ENCODE measurements at regions not wholly inside any gene's neighbourhood (a gene's known extent, or its start where the extent isn't known, plus 50 kb on each side); places are given as distances from the start of the nearest gene placed in this dataset.

DNA sequence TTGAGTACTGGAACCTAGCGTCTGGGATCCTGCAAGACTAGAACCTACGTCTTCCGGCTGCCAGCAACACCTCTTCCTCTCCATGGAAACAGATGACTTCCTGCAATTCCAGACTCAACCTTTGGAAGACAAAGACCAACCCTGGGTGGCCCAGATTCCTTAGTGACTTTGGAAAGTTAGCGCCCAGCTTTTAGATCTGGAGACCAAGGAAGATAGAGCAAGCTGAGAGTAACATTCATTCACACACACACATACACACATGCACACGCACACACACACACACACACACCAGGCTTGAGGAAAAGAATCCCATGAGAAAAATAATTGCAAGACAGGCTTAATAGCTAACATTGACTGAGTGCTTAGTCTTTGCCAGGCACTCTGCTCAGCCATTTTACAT lies 788.9 kb downstream of the UQCRFS1 start:
- no peak for DNase-seq

DNA sequence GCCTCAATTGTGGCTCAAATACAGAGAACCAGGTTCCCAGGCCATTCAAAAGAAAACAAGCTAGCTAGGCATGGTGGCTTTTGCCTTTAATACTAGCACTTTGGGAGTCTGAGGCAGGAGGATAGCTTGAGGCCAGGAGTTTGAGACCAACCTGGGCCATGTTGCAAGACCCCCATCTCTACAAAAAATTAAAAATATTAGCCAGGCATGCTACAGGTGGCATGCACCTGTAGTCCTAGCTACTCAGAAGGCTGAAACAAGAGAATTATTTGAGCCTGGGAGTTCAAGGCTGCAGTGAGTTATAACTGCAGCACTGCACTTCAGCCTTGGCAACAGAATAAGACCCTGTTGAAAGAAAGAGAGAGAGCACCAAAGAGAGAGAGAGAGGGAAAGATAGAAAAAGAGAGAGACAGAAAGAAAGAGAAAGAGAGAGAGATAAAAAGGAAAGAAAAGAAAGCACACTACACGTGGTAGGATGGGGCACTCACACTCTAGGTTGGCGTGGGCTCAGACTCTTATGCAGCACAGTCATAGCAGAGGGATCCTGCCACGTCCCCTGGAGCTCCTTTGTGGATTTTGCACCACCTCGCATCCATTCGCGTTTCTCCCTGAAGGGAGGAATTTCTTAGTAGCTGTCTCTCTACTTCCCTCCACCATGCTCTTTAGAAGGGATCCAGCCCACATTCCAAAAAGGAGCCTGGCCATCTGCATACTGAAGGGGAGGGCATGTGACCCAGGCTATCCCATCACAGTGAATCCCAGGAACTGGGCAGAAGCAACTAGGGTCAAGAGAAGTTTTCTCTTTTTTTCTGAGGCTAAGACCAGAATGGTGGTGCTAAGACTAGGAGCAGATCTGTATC lies 789.9 kb downstream of the UQCRFS1 start:
- DNase-seq: no peak

DNA sequence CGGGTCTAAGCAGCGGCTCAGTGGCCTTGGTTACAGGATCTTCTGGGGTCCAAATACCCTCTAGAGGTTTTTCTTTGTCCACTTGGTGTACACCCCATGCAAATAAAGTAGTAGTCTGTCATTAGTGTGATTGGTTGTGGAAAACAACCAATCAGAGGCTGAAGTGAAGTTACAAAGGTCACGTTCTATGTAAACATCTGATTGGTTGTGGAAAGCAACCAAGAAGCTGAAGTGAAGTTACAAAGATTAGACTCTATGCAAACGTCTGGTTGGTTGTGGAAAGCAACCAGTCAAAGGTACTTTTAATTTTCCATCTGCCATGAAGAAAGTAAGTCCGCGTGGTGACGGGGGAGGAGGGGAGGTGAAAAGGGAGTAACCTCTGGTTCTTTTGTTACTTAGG lies 790.9 kb downstream of the UQCRFS1 start:
- DNase-seq: no peak

DNA sequence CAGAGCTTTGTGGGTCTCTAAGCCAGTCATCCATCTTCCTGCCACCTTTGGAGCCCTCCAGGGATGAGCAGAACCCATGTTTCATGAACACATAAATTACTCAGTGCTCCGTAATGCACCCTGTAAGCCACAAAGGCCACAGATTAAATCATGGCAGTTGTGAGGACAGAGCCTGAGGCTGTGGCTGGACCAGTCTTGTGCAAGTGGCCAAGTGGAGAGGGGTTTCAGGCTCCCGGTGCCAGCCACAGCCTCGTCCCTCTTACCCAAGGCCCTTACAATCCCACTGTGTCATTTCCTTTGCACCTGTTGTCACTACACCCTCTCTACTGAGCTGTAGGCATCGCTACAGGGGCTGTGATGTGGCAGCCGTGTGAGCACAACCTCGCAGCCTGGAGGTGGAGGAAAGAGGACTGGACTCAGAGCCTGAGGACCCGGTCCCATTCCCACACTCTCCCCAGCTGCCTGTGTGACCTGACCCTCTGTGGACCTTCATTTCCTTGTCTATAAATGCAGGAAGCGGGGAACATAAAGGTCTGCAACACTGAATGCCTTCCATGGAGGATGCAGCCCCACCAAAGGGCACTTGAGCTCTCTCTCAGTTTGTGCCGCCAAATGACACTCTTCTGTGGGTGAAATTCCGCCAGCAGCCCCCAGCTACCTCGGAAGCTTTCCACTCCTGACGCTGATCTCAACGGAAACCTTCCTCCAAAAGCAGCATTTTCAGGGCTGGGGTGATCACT lies 792.0 kb downstream of the UQCRFS1 start:
- DNase-seq: no peak

DNA sequence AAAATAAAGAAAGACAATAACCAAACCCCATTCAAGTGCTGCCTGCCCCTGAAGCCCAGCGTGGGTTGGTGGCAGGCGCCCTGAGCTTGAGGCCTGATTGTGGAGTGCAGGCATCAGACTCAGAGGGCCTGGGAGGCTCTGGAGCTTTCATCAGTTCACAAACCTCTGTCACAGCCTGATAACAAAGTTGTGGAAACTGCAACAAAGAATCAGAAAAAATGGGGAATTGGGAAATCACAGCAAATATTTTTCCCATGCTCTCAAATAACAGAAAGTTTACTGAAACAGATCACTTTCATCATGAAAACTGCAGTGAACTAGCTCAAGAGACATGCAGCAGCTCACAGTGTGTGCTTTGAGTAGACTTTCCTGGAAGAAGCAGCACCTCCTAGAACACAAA lies 793.6 kb downstream of the UQCRFS1 start:
- DNase-seq: no peak

DNA sequence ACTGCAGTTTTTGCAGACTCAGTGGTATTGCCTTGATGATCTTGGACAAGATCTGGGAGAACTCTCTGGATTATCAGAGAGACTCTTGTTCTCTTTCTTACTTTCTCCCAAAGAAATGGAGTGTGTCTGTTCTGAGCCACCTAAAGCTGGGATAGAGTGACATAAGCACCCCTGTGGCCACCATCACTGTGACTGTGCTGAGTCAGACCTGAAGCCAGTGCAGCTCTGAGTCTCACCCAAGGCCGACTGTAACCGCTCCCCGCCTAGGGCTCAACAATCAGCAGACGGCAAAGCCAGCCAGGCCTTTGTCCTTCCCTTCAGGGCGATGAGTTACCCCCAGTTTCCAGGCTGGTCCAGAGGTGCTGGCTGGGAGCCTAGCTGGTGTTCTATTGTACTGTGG lies 795.6 kb downstream of the UQCRFS1 start:
- DNase-seq: no peak

DNA sequence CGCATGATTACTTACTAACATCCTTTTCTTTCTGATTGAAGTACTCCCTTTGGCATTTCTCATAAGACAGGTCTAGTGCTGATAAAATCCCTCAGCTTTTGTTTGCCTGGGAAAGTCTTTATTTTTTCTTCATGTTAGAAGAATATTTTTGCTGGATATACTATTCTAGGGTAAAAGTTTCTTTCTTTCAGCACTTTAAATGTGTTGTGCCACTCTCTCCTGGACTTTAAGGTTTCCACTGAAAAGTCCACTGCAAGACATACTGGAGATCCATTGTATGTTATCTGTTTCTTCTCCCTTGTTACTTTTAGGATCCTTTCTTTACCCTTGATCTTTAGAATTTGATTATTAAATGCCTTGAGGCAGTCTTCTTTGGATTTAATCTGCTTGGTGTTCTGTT lies 796.7 kb downstream of the UQCRFS1 start:
- no peak for DNase-seq

DNA sequence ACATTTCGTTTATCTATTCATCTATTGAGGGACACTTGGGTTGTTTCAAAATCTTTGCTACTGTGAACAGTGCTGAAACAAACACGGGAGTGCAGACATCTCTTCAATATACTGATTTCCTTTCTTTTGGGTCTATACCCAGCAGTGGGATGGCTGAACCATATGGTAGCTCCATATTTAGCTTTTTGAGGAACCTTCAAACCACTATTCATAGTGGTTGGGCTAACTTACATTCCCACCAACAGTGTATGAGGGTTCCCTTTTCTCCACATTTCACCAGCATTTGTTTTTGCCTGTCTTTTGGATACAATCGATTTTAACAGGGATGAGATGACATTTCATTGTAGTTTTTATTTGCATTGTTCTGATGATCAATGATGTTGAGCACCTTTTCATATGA lies 798.2 kb downstream of the UQCRFS1 start:
- no peak for DNase-seq

DNA sequence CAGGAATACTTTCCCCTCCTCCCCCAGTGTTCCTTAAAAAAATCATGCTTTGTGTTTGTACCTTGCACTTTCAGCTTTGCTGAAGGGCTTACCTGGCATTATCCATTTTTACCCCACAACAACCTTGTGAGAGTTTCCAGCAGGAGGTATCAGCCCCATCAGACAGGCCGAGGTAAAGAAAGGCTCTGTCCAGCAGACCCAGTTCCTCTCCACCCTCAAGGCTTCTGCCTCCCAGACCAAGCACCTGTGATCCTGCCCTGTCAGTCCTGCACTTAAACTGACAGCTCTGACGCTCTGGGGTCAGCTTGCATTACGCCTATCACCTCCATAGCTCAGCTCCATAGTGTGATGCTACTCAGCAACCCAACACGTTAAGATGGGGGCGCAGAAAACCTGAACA lies 803.1 kb downstream of the UQCRFS1 start:
- no peak for DNase-seq

DNA sequence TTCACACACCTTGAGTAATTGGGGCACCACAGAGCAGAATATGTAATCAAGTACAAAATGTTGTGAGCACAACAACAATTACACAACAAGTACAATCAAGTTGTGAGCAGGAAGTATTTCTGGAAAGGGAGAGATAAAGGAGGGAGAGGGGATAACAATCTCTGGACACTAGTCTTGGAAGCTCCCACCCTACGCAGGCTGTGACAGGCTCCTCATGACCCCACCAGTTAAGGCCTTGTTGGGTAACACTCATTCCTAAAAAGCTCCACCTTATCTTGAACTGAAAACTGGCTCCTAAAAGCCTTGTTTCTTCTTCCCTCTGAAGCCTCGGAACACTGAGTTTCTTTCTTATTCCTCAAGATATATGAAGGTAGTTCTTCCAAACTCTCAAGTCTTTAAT lies 806.0 kb downstream of the UQCRFS1 start:
- no peak for DNase-seq

DNA sequence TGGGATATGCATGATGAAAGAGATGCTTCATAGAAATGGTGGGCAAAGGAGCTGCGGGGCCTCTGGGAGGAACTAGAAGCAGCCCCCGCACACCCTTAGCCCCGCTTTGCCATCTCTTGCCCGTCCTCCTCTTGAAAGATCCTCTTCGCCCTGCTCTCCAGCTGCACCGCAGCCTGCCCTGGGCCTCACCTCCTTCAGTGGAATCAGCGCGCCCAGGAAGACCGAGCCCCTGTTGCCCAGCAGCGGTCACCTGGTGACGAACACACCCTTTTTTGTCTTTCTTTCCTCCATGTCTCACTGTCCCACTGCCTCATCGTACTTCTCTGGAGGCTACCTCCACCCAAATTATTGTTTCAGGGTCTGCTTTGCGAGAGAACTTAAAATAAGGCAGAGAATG lies 807.6 kb downstream of the UQCRFS1 start:
- DNase-seq: no peak

DNA sequence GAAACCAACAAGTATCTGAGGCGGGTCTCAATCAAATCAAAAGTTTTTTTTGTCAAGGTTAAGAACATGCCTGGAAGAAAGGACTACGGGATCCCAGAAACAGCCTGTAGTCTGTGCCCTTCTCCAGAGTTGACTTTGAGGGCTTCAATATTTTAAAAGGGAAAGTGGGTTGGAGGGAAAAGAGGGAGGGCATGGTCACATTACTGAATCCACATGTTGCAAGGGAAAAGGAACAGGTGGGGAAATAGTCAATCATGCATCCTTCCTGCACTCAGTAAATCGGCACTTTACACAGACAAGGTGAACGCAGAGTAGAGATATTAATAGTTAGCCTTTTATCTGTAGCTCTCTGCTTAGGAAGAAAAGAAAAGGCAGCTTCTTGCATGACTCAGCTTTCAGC lies 808.5 kb downstream of the UQCRFS1 start:
- no peak for DNase-seq

DNA sequence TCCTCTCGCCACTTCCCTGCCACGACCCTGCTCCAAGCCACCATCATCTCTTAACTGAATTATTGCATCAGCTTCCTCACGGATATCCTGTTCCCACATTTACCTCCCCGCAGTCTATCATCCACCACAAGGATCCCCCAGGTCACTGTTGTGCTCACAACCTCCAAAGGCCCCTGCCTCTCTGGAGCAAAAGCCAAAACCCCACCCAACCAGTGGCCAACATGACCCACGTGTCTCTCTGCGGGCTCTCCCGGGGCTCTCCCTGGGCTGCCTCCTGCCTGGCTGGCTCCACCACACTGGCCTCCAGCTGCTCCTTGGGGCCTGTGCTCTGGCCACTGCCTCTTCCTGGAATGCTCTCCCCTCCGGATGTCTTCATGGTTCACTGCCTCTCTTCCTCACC lies 809.3 kb downstream of the UQCRFS1 start:
- DNase-seq: no peak

DNA sequence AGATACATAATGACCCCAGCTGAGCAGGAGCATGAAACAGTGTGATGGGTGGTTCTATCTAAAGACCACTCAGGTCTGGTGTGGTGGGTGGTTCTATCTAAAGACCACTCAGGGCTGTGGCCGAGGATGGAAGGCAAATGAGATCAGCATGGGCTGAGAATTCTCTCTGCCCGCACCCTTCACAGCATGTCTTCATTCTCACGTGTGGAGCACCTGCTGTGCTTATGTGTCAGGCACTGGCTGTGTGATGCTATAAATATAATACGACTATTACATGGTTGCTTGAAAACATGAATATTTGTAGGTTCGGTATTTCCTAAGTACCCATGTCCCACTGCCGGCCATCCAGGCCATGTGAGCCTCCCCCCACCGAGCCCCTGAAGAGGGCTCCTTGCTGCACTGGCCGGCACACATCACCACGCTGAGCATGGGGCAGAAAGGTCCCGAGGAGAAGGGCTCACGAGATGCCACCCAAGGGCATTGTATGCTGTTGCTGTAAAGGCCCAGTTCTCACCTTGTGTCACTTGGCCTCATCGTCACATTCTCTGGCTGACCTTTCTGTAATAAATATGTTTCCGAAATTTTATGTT lies 810.2 kb downstream of the UQCRFS1 start:
- DNase-seq: no peak

DNA sequence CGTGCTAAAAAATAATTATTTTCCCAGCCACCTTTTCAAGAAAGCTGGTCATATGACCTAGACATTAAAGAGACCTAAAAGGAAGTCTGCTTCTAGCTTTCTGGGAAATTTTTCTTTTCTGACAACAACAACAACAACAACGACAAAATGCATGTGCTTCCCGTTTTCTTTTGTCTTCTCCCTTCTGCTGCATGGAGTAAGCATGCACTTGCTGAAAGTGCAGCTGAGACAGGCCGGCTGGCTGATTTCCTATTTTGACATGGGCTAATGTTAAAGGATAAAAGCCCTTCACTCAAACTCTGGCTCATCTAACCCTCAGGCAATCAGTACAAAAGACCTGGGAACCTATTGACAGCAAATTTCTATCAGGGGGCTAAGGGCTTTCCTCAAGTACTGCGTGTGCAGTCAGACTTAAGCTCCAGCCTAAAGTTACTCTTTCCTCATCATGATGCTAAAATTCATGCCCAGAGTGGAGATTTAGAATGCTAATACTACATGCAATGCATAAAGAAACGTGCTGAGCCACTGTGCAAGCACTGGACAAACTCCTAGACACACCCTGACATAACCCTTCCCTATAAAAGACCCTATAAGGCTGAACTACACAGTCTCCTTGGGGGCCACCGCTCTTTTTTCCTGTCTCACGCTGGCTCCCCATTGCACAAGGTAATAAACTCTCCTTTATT lies 811.1 kb downstream of the UQCRFS1 start:
- DNase-seq: no peak

DNA sequence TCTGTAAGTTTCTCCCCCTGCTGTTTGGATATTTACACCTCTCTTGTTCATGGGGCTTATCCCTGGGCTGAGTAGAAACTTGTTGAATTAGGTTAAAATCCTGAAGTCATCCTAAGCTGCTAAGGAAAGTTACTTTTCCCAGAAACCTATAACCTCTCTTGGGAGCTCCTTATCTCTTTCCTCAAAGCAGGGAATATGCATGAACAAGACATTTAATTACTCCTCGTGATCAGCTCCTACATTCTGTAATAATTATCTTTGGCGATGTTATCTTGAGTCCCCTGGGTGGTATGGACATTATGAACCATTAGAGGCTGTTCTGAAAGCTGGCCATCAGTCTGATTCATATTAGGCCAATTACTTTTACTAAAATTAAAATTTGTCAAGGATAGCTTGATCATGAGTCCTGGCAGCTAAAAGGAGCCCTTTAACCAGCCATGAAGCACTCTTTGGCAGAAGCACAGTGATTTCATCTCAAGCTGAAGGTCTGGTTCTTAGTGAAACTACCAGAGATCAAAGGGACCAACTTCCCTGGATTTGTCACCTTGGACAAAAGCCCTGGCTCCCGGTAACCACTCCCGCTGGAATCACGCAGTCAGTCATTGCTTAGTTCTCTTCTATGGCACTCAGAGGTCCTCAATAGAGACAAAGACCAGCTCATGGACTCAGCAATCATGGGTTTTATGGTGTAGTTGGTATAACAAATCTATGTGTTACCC lies 811.8 kb downstream of the UQCRFS1 start:
- no peak for DNase-seq

DNA sequence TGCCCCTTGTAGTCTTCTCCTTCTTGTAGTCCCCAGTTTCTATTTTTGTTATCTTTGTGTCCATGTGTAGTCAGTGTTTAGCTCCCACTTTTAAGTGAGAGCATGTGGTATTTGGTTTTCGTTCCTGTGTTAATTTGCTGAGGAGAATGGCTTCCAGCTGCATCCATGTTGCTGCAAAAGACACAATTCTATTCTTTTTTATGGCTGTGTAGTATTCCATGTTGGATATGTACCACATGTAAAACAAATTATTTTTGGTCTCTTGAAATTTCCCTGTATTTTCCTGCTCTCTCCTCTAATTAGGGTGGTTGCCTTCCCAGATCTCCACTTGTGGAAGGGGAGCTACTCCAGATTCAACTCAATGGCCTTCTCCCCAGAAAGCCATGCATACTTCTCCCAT lies 813.8 kb downstream of the UQCRFS1 start:
- no peak for DNase-seq

DNA sequence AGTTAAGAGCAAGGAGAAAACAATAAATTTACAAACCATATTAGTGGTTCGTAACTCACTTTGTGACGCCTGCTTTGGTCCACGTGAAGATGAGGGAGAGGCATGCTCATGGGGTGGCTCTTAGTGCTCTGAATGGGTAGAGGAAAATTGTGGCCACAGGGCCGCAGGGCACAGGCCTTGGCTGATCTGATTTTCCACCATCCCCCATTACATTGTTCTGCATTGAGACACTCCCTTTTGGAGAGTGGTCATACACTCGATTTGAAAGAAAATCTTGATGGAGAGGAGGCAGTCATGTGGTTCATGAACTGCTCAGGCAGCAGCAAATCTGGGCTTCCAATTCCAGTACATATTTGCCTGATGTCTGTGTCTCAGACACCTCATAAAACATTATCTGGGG lies 815.2 kb downstream of the UQCRFS1 start:
- DNase-seq: no peak

DNA sequence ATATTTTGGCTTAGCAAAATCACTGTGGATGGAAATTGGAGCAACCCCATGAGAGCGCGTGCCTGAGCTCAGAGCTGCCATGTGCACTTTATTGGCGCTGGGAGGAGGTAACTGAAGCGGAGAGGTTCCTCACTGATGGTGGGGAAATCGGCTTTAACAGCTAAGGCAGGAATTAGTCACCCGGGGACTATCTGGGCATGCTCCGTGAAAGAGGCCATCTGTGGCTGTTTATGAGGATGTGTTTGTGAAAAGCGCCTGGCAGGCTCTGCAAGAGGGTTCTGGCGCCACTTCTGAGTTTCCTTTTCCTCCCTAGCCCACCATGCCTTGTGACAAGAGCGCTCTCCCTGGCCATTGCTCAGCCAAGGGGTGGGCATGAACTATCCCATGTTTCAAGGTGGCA lies 815.6 kb downstream of the UQCRFS1 start:
- no peak for DNase-seq

DNA sequence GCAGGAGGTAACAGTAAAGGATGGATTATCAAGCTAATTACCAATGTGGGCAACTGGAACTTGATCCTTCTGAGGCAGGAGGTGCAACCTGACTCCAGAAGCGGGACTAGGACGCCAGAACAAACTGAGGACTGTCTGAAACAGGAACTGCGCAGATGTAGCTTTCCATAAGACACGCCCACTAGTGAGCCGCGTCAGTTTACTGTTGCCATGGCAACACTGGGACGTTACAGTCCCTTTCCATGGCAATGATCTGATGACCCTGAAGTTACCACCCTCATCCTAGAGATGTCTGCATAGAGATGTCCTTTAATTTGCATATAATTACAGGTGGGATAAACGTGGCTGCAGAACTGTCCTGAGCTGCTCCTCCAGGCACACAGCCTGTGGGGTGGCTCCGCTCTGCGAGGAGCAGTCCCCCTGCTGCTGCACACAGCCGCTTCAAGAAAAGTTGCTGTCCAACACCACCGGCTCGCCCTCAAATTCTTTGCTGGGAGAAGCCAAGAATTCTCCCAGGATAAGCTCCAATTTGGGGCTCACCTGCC lies 816.6 kb downstream of the UQCRFS1 start:
- DNase-seq: no peak

DNA sequence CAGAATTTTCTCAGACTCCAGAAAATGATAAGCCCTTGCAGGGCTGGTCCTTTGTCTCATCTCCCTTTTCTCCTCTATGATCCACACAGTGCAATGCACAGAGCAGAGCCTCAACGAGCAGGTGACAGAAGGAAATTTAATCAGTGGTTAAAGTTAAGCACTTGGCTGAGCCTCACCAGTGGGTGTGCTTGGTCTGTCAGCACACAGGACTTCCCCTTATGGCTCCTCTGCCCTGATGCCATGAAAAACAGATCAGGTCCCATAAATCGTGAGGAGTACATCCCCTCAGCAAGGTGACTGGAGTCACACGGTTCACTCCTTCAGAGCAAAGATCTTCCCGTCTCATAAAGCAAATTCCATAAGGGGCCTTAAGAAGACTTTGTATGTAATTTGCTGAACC lies 818.2 kb downstream of the UQCRFS1 start:
- no peak for DNase-seq

DNA sequence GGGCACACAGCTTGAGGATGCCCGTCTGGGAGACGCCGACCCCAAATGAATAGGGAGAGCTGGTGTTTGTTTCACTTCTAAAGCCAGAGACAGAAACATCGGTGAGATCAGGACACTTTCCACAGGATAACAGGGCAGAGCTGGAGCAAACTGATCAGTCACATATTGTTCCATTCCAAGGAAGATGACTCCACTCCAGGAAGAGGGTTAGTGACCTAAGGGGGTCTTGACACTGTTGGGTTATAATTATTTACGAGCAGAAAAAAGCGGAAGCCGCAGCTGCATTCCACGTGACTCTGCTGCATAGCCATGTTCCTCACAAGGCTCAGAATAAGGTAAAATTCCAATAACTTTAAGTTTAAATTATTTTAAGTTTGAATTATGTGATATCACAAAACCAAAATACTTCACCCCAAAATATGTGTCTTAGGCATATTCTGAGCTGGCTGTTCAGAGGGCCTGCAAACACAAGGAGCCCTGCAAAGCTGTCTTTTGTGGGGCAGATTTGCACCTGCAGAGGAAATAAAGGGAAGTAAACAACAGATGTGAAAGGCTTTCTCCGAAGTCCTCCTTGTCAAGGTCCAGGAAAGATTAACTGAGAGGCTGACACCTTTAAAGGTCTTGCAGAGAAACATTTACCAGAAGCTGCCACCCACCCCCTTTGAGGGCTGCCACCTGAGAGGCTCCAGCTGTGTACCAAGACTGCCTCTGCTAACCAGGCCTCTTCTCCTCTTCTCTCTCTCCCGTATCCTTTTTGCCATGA lies 819.2 kb downstream of the UQCRFS1 start:
- no peak for DNase-seq
